ENCODE measurements at regions not wholly inside any gene's neighbourhood (a gene's known extent, or its start where the extent isn't known, plus 50 kb on each side); places are given as distances from the start of the nearest gene placed in this dataset.

DNA sequence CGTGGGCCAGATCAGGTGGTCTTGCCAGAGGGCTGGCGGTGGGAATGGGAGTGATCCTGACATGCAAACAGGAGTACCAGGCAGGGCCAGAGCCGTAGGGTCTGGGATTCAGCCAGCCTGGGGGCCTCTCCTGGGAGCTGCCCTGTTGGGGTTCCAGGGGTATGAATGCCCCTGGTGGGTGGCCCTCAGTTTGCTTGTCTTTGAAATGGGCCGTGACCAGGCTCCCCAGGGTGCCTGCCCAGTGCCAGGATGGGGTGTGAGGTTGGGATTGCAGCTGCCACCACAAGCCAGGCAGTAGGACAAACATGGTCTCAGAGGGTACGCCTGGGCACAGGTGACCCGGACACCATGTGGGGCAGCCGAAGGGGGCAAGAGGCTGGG lies 168.8 kb downstream of the KIF26A start:
- TF ChIP-seq, protein P1, sequence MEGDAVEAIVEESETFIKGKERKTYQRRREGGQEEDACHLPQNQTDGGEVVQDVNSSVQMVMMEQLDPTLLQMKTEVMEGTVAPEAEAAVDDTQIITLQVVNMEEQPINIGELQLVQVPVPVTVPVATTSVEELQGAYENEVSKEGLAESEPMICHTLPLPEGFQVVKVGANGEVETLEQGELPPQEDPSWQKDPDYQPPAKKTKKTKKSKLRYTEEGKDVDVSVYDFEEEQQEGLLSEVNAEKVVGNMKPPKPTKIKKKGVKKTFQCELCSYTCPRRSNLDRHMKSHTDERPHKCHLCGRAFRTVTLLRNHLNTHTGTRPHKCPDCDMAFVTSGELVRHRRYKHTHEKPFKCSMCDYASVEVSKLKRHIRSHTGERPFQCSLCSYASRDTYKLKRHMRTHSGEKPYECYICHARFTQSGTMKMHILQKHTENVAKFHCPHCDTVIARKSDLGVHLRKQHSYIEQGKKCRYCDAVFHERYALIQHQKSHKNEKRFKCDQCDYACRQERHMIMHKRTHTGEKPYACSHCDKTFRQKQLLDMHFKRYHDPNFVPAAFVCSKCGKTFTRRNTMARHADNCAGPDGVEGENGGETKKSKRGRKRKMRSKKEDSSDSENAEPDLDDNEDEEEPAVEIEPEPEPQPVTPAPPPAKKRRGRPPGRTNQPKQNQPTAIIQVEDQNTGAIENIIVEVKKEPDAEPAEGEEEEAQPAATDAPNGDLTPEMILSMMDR (conservative IDR thresholded peaks at IDR 0.05) = no peak
- no peak for TF ChIP-seq EZH2 (IDR thresholded peaks at IDR 0.05; ENCODE audit: low read depth)
